Osteocyte (in vitro differentiated cells): ENCODE measurements at regions not wholly inside any gene's neighbourhood (a gene's known extent, or its start where the extent isn't known, plus 50 kb on each side); places are given as distances from the start of the nearest gene placed in this dataset.

Experiments
- DNase-seq: peaks from one replicate; pipeline ENCODE4 v3.0.0; 2021; ENCODE audit warnings: mixed read lengths; ENCODE audit not compliant: unreplicated experiment; ENCODE audit errors: extremely low spot score
- H3K27ac Mint-ChIP-seq: one replicate; pipeline ENCODE4 v1.8.0; 2021; ENCODE audit warnings: mild to moderate bottlenecking, mixed read lengths; ENCODE audit not compliant: unreplicated experiment
- H3K27me3 Mint-ChIP-seq: one replicate; pipeline ENCODE4 v1.8.0; 2021; ENCODE audit warnings: mixed read lengths; ENCODE audit not compliant: unreplicated experiment
- H3K36me3 Mint-ChIP-seq: one replicate; pipeline ENCODE4 v1.8.0; 2021; ENCODE audit warnings: mixed read lengths; ENCODE audit not compliant: unreplicated experiment
- H3K4me1 Mint-ChIP-seq: one replicate; pipeline ENCODE4 v1.8.0; 2021; ENCODE audit warnings: mixed read lengths; ENCODE audit not compliant: unreplicated experiment
- H3K4me3 Mint-ChIP-seq: one replicate; pipeline ENCODE4 v1.8.0; 2021; ENCODE audit warnings: mild to moderate bottlenecking, moderate library complexity, mixed read lengths; ENCODE audit not compliant: unreplicated experiment
- H3K9me3 Mint-ChIP-seq: one replicate; pipeline ENCODE4 v1.8.0; 2021; ENCODE audit warnings: mixed read lengths; ENCODE audit not compliant: unreplicated experiment
- CTCF ChIP-seq: fragments of 200-600 bp; sonication (generic); IDR thresholded peaks from 2 replicates; pipeline ENCODE4 v1.5.0; 2021; ENCODE audit warnings: antibody characterized with exemption, mild to moderate bottlenecking, moderate library complexity

- Mint-ChIP-seq H3K9me3 (peaks cover 6% of the 10 kb centered on the region), H3K27ac (no peak overlapping the region), H3K4me3 (no peak overlapping the region), H3K27me3 (no peaks in the 10 kb centered on the region), H3K36me3 (peaks cover 2% of the 10 kb centered on the region), H3K4me1 (no peaks in the 10 kb centered on the region)
- no peak for TF ChIP-seq CTCF
- DNase-seq, result no peak
These were observed 769.8 kb downstream of the METTL15 start for GRCh38 chr11:28878025-28878424.

- no peak overlapping the region for H3K27ac Mint-ChIP-seq
- no peak for TF ChIP-seq CTCF
- H3K36me3 Mint-ChIP-seq, result peaks cover 2% of the 10 kb centered on the region
- no peak overlapping the region for H3K4me3 Mint-ChIP-seq
- H3K27me3 Mint-ChIP-seq, result no peaks in the 10 kb centered on the region
- H3K4me1 Mint-ChIP-seq, result no peaks in the 10 kb centered on the region
- H3K9me3 Mint-ChIP-seq, result peaks cover 3% of the 10 kb centered on the region
- no peak for DNase-seq
These were observed 769.2 kb downstream of the METTL15 start for GRCh38 chr11:28877340-28877739.

GRCh38 chr11:28874706-28875105 is 766.5 kb downstream of the METTL15 start:
- H3K4me3 Mint-ChIP-seq, result no peak overlapping the region

GRCh38 chr11:28871090-28871489 is 762.9 kb downstream of the METTL15 start:
- TF ChIP-seq CTCF, result no peak
- Mint-ChIP-seq H3K36me3 (no peaks in the 10 kb centered on the region), H3K4me3 (no peak overlapping the region), H3K9me3 (no peaks in the 10 kb centered on the region), H3K4me1 (no peaks in the 10 kb centered on the region), H3K27ac (no peak overlapping the region), H3K27me3 (no peaks in the 10 kb centered on the region)
- DNase-seq, result no peak

More at GRCh38 chr11:28874706-28875105, 766.5 kb downstream of the METTL15 start:
- TF ChIP-seq CTCF, result no peak
- Mint-ChIP-seq H3K36me3 (peaks cover 2% of the 10 kb centered on the region), H3K27ac (no peak overlapping the region), H3K27me3 (no peaks in the 10 kb centered on the region), H3K4me1 (no peaks in the 10 kb centered on the region), H3K9me3 (no peaks in the 10 kb centered on the region)
- DNase-seq, result no peak

- no peak for TF ChIP-seq CTCF
- H3K9me3 Mint-ChIP-seq, result peaks cover 11% of the 10 kb centered on the region
- no peaks in the 10 kb centered on the region for H3K36me3 Mint-ChIP-seq
These were observed 755.2 kb downstream of the METTL15 start for GRCh38 chr11:28863422-28863821.

More at GRCh38 chr11:28863422-28863821, 755.2 kb downstream of the METTL15 start:
- Mint-ChIP-seq H3K27me3 (no peaks in the 10 kb centered on the region), H3K27ac (no peak overlapping the region), H3K4me3 (no peak overlapping the region), H3K4me1 (peaks cover 22% of the 10 kb centered on the region)
- DNase-seq, result no peak
